Midbrain (tissue), 1 donor: ENCODE measurements at regions not wholly inside any gene's neighbourhood (a gene's known extent, or its start where the extent isn't known, plus 50 kb on each side); places are given as distances from the start of the nearest gene placed in this dataset.

Source experiments
- DNase-seq: peaks from one replicate; lab custom pipeline; 2025; lab: John Stamatoyannopoulos, UW

DNA sequence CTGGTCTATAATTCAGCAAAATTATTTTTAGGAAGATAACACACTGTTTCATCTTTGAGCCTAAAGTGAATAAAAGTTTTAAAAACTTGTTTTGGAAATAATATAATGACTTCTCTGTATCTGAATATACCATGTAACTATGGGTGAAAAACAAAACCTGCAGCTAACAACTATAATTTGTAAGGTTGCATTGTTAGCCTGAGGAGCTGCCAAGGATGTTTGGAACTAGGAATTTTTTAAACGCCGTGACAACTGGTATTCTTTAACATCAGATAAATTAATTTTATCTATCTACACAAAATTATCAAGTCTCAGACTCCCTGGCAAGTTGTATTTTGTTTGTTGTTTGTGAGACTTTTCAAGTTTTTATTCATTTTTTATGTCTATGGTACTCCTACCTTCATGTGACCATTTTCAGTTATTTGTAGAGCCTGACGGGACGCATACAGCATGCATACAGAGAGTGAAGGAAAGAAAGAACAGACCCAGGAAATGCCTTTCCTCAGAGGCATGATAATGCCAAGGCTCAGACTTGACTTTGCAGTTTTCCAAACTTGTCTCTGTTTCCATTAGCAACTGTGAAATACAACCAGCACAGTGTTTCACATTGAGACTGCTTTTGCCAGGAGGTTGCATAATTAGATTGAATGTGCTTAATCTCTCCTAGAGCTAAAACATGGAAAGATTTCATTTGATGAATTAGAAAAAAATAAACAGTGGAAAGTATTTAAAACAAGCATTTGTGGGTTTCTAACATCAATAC lies 60.8 kb upstream of the ARHGEF26 start:
- DNase-seq = peak; percentile 49

GRCh38 chr3:154061001-154061370 lies 60.2 kb upstream of the ARHGEF26 start:
- no peak for DNase-seq

GRCh38 chr3:154062513-154062912 lies 58.7 kb upstream of the ARHGEF26 start:
- DNase-seq = no peak

GRCh38 chr3:154071146-154071545 lies 50.0 kb upstream of the ARHGEF26 start:
- DNase-seq = no peak
